ENCODE measurements at regions not wholly inside any gene's neighbourhood (a gene's known extent, or its start where the extent isn't known, plus 50 kb on each side); places are given as distances from the start of the nearest gene placed in this dataset.
"Not testable (repeated sequence)": the region's sequence is repeated elsewhere in the genome, so short reads cannot be mapped to it uniquely, and the experiment has no call there.

- Histone ChIP-seq H3K27me3 (ENCODE audit: insufficient read depth, low read length) (no peaks in the 10 kb centered on the region), H3K9me2 (ENCODE audit: insufficient read depth) (no peaks in the 10 kb centered on the region), H3K9ac (ENCODE audit: low read length) (no peak overlapping the region), H4K20me1 (ENCODE audit: insufficient read depth) (no peaks in the 10 kb centered on the region), H3K4me1 (ENCODE audit: control insufficient read depth in 1 of 2, insufficient read depth in 2 of 2, low read length in 2 of 2) (no peaks in the 10 kb centered on the region), H3K4me2 (ENCODE audit: low read length) (no peak overlapping the region), H2AFZ (ENCODE audit: low read depth, low read length, poor library complexity, severe bottlenecking) (no peak overlapping the region), H3K9me3 (ENCODE audit: control insufficient read depth in 1 of 2, insufficient read depth in 1 of 2, low read depth in 1 of 2, low read length in 2 of 2) (no peaks in the 10 kb centered on the region), H3K4me3 (replicated peaks in 1 of 2; ENCODE audit: low read depth in 1 of 2, low read length in 2 of 2) (no peak overlapping the region), H3K36me3 (ENCODE audit: control insufficient read depth in 1 of 2, insufficient read depth in 2 of 2, low read length in 2 of 2) (no peaks in the 10 kb centered on the region), H3K79me2 (ENCODE audit: insufficient read depth, low read length) (no peaks in the 10 kb centered on the region), H3K27ac (ENCODE audit: low read depth, low read length) (no peak overlapping the region)
- CTCF ChIA-PET, result interaction anchor here (1.1 kb wide), 1 partner anchor 9 kb away, joined by 3 read pairs; no protein-coding TSS in a partner anchor
- no TSS peak for BruUV-seq (replicated peaks)
- POLR2A ChIA-PET, result interaction anchor here (0.6 kb wide), 1 partner anchor 22 kb away, joined by 3 read pairs; no protein-coding TSS in a partner anchor
- DNase-seq (ENCODE audit: low read depth, low spot score) (no peak), ATAC-seq (no peak)
- intact Hi-C loops (cut with micrococcal nuclease), result no loop called here
- RAD21 ChIA-PET (ENCODE audit: low non-redundant PET in 1 of 2, low total read pairs in 2 of 2, uncharacterized antibody in 2 of 2, unreplicated experiment in 2 of 2), result no interaction called here
- TF ChIP-seq, protein P1, sequence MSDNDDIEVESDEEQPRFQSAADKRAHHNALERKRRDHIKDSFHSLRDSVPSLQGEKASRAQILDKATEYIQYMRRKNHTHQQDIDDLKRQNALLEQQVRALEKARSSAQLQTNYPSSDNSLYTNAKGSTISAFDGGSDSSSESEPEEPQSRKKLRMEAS (IDR thresholded peaks at IDR 0.05), result no peak
- no peak for TF ChIP-seq POLR2AphosphoS5 (IDR thresholded peaks at IDR 0.05; ENCODE audit: low read depth, low read length)
- TF ChIP-seq FOSL1 (IDR thresholded peaks at IDR 0.05; ENCODE audit: low read depth), result no peak
- no peak for TF ChIP-seq ZNF274 (IDR thresholded peaks at IDR 0.05; ENCODE audit: low read depth, low read length)
- TF ChIP-seq, protein P2, sequence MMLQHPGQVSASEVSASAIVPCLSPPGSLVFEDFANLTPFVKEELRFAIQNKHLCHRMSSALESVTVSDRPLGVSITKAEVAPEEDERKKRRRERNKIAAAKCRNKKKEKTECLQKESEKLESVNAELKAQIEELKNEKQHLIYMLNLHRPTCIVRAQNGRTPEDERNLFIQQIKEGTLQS (IDR thresholded peaks at IDR 0.05), result no peak
- no peak for TF ChIP-seq CBX3 (IDR thresholded peaks at IDR 0.05; ENCODE audit: low read depth)
- no peak for TF ChIP-seq EZH2phosphoT487 (IDR thresholded peaks at IDR 0.05; ENCODE audit: borderline replicate concordance)
- no peak for TF ChIP-seq YY1 (IDR thresholded peaks at IDR 0.05; ENCODE audit: extremely low read depth, insufficient replicate concordance, low read depth, low read length)
- TF ChIP-seq SIN3A (IDR thresholded peaks at IDR 0.05; ENCODE audit: low read depth), result no peak
- no peak for TF ChIP-seq SRF (IDR thresholded peaks at IDR 0.05; ENCODE audit: low read depth)
- TF ChIP-seq ELF1 (IDR thresholded peaks at IDR 0.05; ENCODE audit: borderline replicate concordance, low read depth), result no peak
- no peak for TF ChIP-seq EZH2 (IDR thresholded peaks at IDR 0.05)
- no peak for TF ChIP-seq ZBTB33 (IDR thresholded peaks at IDR 0.05; ENCODE audit: extremely low read depth, insufficient replicate concordance, low read length)
- no peak for TF ChIP-seq RAD21 (IDR thresholded peaks at IDR 0.05; ENCODE audit: low read depth)
Measured at GRCh38 chr10:29001801-29002200, 287.1 kb upstream of the LYZL1 start.

DNA sequence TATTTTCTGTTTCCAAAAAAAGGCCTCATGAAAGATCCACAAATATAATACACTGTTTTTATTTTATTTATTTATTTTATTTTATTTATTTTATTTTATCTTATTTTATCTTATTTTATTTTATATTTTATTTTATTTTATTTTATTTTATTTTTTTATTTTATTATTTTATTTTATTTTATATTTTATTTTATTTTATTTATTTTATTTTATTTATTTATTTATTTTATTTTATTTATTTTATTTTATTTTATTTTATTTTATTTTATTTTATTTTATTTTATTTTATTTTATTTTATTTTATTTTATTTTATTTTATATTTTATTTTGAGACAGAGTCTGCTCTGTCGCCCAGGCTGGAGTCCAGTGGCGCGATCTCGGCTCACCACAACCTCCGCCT, 285.9 kb upstream of the LYZL1 start:
- H4K20me1 ChIP-seq (ENCODE audit: insufficient read depth); H3K9me3 ChIP-seq (ENCODE audit: control insufficient read depth in 1 of 2, insufficient read depth in 1 of 2, low read depth in 1 of 2, low read length in 2 of 2); intact Hi-C loops (cut with micrococcal nuclease); H3K27me3 ChIP-seq (ENCODE audit: insufficient read depth, low read length); H2AFZ ChIP-seq (ENCODE audit: low read depth, low read length, poor library complexity, severe bottlenecking); H3K27ac ChIP-seq (ENCODE audit: low read depth, low read length); H3K4me2 ChIP-seq (ENCODE audit: low read length); CTCF ChIA-PET; POLR2A ChIA-PET; H3K79me2 ChIP-seq (ENCODE audit: insufficient read depth, low read length); RAD21 ChIA-PET (ENCODE audit: low non-redundant PET in 1 of 2, low total read pairs in 2 of 2, uncharacterized antibody in 2 of 2, unreplicated experiment in 2 of 2); H3K36me3 ChIP-seq (ENCODE audit: control insufficient read depth in 1 of 2, insufficient read depth in 2 of 2, low read length in 2 of 2); H3K4me3 ChIP-seq (replicated peaks in 1 of 2; ENCODE audit: low read depth in 1 of 2, low read length in 2 of 2); DNase-seq (ENCODE audit: low read depth, low spot score); H3K9me2 ChIP-seq (ENCODE audit: insufficient read depth); ATAC-seq; H3K9ac ChIP-seq (ENCODE audit: low read length); H3K4me1 ChIP-seq (ENCODE audit: control insufficient read depth in 1 of 2, insufficient read depth in 2 of 2, low read length in 2 of 2); BruUV-seq (replicated peaks): not testable (repeated sequence)

All from HCT116 (cell line).